H9 (cell line): ENCODE measurements at regions not wholly inside any gene's neighbourhood (a gene's known extent, or its start where the extent isn't known, plus 50 kb on each side); places are given as distances from the start of the nearest gene placed in this dataset.
"Not testable (repeated sequence)": the region's sequence is repeated elsewhere in the genome, so short reads cannot be mapped to it uniquely, and the experiment has no call there.

ENCODE experiments used
- DNase-seq: peaks from one replicate; pipeline ENCODE4 v3.0.0-alpha.2; 2017
- H2AFZ ChIP-seq: one replicate; pipeline ENCODE4 v1.6.1; 2013; ENCODE audit warnings: mild to moderate bottlenecking, low read length, control low read depth, moderate library complexity
- H2AK5ac ChIP-seq: 2 replicates; pipeline ENCODE4 v1.6.1; 2013; ENCODE audit warnings: low read length, control low read depth, mixed read lengths; ENCODE audit not compliant: insufficient read length
- H2BK120ac ChIP-seq: one replicate; pipeline ENCODE4 v1.6.1; 2013; ENCODE audit warnings: low read depth, mild to moderate bottlenecking, low read length, control low read depth, inconsistent platforms; ENCODE audit not compliant: poor library complexity, severe bottlenecking
- H2BK12ac ChIP-seq: 2 replicates; pipeline ENCODE4 v1.6.1; 2013; ENCODE audit warnings: low read length, control low read depth, mixed read lengths, low read depth; ENCODE audit not compliant: insufficient read length
- H2BK15ac ChIP-seq: 2 replicates; pipeline ENCODE4 v1.6.1; 2013; ENCODE audit warnings: low read depth, low read length, control low read depth
- H2BK20ac ChIP-seq: one replicate; pipeline ENCODE4 v1.6.1; 2013; ENCODE audit warnings: low read depth, mild to moderate bottlenecking, low read length, control low read depth, inconsistent platforms; ENCODE audit not compliant: poor library complexity, severe bottlenecking
- H2BK5ac ChIP-seq: 2 replicates; pipeline ENCODE4 v1.6.1; 2013; ENCODE audit warnings: low read length, control low read depth, mixed read lengths; ENCODE audit not compliant: insufficient read length
- H3K14ac ChIP-seq: 2 replicates; pipeline ENCODE4 v1.6.1; 2013; ENCODE audit warnings: low read length, control low read depth; ENCODE audit not compliant: insufficient read depth
- H3K18ac ChIP-seq: 2 replicates; pipeline ENCODE4 v1.6.1; 2013; ENCODE audit warnings: low read depth, mild to moderate bottlenecking, mixed read lengths, low read length, control low read depth; ENCODE audit not compliant: insufficient read length
- H3K23ac ChIP-seq: 2 replicates; pipeline ENCODE4 v1.6.1; 2013; ENCODE audit warnings: low read length, control low read depth, mixed read lengths, low read depth; ENCODE audit not compliant: insufficient read length
- H3K23me2 ChIP-seq: 2 replicates; pipeline ENCODE4 v1.6.1; 2013; ENCODE audit warnings: low read depth, mild to moderate bottlenecking, mixed read lengths, low read length, control low read depth; ENCODE audit not compliant: insufficient read length, poor library complexity, severe bottlenecking
- H3K27ac ChIP-seq: 2 replicates; pipeline ENCODE4 v1.5.1; 2013; ENCODE audit warnings: low read length, control low read depth, mixed read lengths, low read depth; ENCODE audit not compliant: insufficient read length
- H3K27me3 ChIP-seq: 2 replicates; pipeline ENCODE4 v1.6.1; 2013; ENCODE audit warnings: low read length, control low read depth, inconsistent platforms; ENCODE audit not compliant: insufficient read depth
- H3K4ac ChIP-seq: 2 replicates; pipeline ENCODE4 v1.6.1; 2013; ENCODE audit warnings: low read depth, mild to moderate bottlenecking, control low read depth, inconsistent platforms, low read length, moderate library complexity
- H3K4me1 ChIP-seq: 2 replicates; pipeline ENCODE4 v1.6.1; 2013; ENCODE audit warnings: low read length, control low read depth, inconsistent platforms; ENCODE audit not compliant: insufficient read depth
- H3K4me2 ChIP-seq: 2 replicates; pipeline ENCODE4 v1.6.1; 2013; ENCODE audit warnings: low read length, control low read depth, mixed read lengths; ENCODE audit not compliant: insufficient read length, insufficient read depth
- H3K56ac ChIP-seq: 2 replicates; pipeline ENCODE4 v1.6.1; 2013; ENCODE audit warnings: low read depth, mild to moderate bottlenecking, mixed read lengths, low read length, control low read depth; ENCODE audit not compliant: insufficient read length
- H3K79me1 ChIP-seq: 2 replicates; pipeline ENCODE4 v1.6.1; 2013; ENCODE audit warnings: low read depth, mild to moderate bottlenecking, moderate library complexity, low read length, control low read depth, inconsistent platforms; ENCODE audit not compliant: insufficient read depth, poor library complexity, severe bottlenecking
- H3K79me2 ChIP-seq: 2 replicates; pipeline ENCODE4 v1.6.1; 2013; ENCODE audit warnings: low read length, control low read depth, inconsistent platforms; ENCODE audit not compliant: insufficient read depth
- H3K9ac ChIP-seq: 2 replicates; pipeline ENCODE4 v1.6.1; 2013; ENCODE audit warnings: low read length, control low read depth, mixed read lengths; ENCODE audit not compliant: insufficient read length; ENCODE audit errors: extremely low read depth
- H3K9me3 ChIP-seq: one replicate; pipeline ENCODE4 v1.6.1; 2013; ENCODE audit warnings: low read depth, low read length, inconsistent platforms; ENCODE audit not compliant: control insufficient read depth
- H3T11ph ChIP-seq: one replicate; pipeline ENCODE4 v1.6.1; 2013; ENCODE audit warnings: mild to moderate bottlenecking, low read length, control low read depth, inconsistent platforms
- H4K20me1 ChIP-seq: one replicate; pipeline ENCODE4 v1.6.1; 2013; ENCODE audit not compliant: control insufficient read depth, insufficient read length, insufficient read depth
- H4K5ac ChIP-seq: 2 replicates; pipeline ENCODE4 v1.6.1; 2013; ENCODE audit warnings: low read depth, mild to moderate bottlenecking, mixed read lengths, low read length, control low read depth; ENCODE audit not compliant: insufficient read length
- H4K8ac ChIP-seq: replicated peaks from 2 replicates; pipeline ENCODE4 v1.6.1; 2013; ENCODE audit warnings: low read length, control low read depth, mixed read lengths, low read depth; ENCODE audit not compliant: insufficient read length
- H4K91ac ChIP-seq: 2 replicates; pipeline ENCODE4 v1.6.1; 2013; ENCODE audit warnings: low read depth, mild to moderate bottlenecking, moderate library complexity, mixed read lengths, low read length, control low read depth; ENCODE audit not compliant: insufficient read length
- H3K27ac Mint-ChIP-seq, 3 experiments: 2 replicates in 2 of 3; 3 replicates in 1 of 3; pipeline ENCODE4 v1.8.0; 2020 to 2021; ENCODE audit warnings: mixed read lengths in 3 of 3, mild to moderate bottlenecking in 1 of 3, moderate library complexity in 1 of 3
- H3K27me3 Mint-ChIP-seq: 2 replicates; pipeline ENCODE4 v1.8.0; 2021; ENCODE audit warnings: low read depth, mild to moderate bottlenecking, moderate library complexity, mixed read lengths
- H3K36me3 Mint-ChIP-seq, 3 experiments: 2 replicates in 2 of 3; 3 replicates in 1 of 3; pipeline ENCODE4 v1.8.0; 2020 to 2021; ENCODE audit warnings: low read depth in 3 of 3, mixed read lengths in 3 of 3; ENCODE audit not compliant: insufficient read depth in 1 of 3
- H3K4me1 Mint-ChIP-seq, 2 experiments: 2 replicates each; pipeline ENCODE4 v1.8.0; 2020; ENCODE audit warnings: mixed read lengths in 2 of 2
- H3K4me3 Mint-ChIP-seq, 2 experiments: 2 replicates in 1 of 2; 3 replicates in 1 of 2; pipeline ENCODE4 v1.8.0; 2020 to 2021; ENCODE audit warnings: mild to moderate bottlenecking in 2 of 2, mixed read lengths in 2 of 2, moderate library complexity in 1 of 2
- H3K9me3 Mint-ChIP-seq, 2 experiments: 2 replicates in 1 of 2; 3 replicates in 1 of 2; pipeline ENCODE4 v1.8.0; 2020; ENCODE audit warnings: mild to moderate bottlenecking in 2 of 2, mixed read lengths in 2 of 2, moderate library complexity in 1 of 2
- WGBS: extraction: QIAGEN DNeasy Blood & Tissue Kit; methylation state at CpG from one replicate; pipeline ENCODE4 v1.1.7; 2013; ENCODE audit warnings: missing lambda C conversion rate, low lambda C conversion rate, mixed read lengths; ENCODE audit not compliant: insufficient read length; ENCODE audit errors: extremely low coverage; 5-methylcytosine and 5-hydroxymethylcytosine counted together
- TF ChIP-seq, protein P1 (sequence below): fragments of 200-600 bp; sonication (generic); conservative IDR thresholded peaks from 3 replicates; pipeline ENCODE4 v1.8.0; 2021; ENCODE audit warnings: antibody characterized with exemption, mild to moderate bottlenecking

DNA sequence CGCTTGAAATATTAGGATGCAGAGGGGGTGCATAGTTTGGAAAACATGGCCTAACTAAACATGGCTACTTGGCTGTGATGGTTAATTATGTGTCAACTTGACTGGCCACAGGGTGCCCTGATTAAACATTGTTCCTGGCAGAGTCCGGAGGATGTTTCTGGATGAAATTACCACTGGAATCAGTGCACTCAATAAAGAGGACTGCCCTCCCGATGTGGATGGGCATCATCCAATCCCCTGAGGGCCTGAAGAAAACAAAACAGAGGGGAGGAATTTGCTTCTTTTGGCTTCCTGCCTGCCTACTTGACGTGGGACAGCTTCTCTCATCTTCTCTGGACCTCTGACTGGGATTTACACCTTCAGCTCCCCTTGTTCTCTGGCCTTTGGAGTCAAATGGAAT lies 79.1 kb upstream of the KCNE2 start:
- H2BK15ac ChIP-seq, result no peak overlapping the region

DNA sequence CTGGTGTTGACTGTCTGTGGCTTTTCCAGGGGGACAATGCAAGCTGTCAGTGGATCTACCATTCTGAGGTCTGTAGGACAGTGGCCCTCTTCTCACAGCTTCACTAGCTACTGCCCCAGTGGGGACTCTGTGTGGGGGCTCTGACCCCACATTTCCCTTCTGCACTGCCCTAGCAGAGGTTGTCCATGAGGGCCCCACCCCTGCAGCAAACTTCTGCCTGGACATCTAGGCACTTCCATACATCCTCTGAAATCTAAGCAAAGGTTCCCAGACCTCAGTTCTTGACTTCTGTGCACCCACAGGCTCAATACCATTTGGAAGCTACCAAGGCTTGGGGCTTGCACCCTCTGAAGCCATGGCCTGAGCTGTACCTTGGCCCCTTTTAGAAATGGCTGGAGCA lies 75.8 kb upstream of the KCNE2 start:
- not testable (repeated sequence) for H3K79me2 ChIP-seq, H3K56ac ChIP-seq

More for the DNA sequence above, 79.1 kb upstream of the KCNE2 start:
- DNase-seq, result no peak
- TF ChIP-seq, protein P1, sequence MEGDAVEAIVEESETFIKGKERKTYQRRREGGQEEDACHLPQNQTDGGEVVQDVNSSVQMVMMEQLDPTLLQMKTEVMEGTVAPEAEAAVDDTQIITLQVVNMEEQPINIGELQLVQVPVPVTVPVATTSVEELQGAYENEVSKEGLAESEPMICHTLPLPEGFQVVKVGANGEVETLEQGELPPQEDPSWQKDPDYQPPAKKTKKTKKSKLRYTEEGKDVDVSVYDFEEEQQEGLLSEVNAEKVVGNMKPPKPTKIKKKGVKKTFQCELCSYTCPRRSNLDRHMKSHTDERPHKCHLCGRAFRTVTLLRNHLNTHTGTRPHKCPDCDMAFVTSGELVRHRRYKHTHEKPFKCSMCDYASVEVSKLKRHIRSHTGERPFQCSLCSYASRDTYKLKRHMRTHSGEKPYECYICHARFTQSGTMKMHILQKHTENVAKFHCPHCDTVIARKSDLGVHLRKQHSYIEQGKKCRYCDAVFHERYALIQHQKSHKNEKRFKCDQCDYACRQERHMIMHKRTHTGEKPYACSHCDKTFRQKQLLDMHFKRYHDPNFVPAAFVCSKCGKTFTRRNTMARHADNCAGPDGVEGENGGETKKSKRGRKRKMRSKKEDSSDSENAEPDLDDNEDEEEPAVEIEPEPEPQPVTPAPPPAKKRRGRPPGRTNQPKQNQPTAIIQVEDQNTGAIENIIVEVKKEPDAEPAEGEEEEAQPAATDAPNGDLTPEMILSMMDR, result no peak
- H4K5ac ChIP-seq, result no peak overlapping the region
- Mint-ChIP-seq H3K27me3 (no peaks in the 10 kb centered on the region), H3K4me1 (no peaks in the 10 kb centered on the region), H3K36me3 (peaks cover 8 to 22% (median 10%) of the 10 kb centered on the region in 3 experiments; a peak in 6 of 7 replicates), H3K27ac (no peak overlapping the region), H3K9me3 (peaks cover 18 to 35% of the 10 kb centered on the region in 2 experiments), H3K4me3 (no peak overlapping the region)
- H3K79me2 ChIP-seq, result no peaks in the 10 kb centered on the region
- no peak overlapping the region for H2AK5ac ChIP-seq
- no peak overlapping the region for H3K56ac ChIP-seq
- H4K8ac ChIP-seq, result no peak overlapping the region
- H2BK20ac ChIP-seq, result no peak overlapping the region
- H3K18ac ChIP-seq, result no peak overlapping the region
- H2AFZ ChIP-seq, result no peak overlapping the region
- no peak overlapping the region for H4K91ac ChIP-seq
- H3K27me3 ChIP-seq, result no peaks in the 10 kb centered on the region
- no peak overlapping the region for H3T11ph ChIP-seq
- no peaks in the 10 kb centered on the region for H3K79me1 ChIP-seq
- H2BK120ac ChIP-seq, result no peak overlapping the region
- no peak overlapping the region for H2BK12ac ChIP-seq
- no peak overlapping the region for H3K4ac ChIP-seq
- H3K9me3 ChIP-seq, result peaks cover 5% of the 10 kb centered on the region
- H3K4me2 ChIP-seq, result no peak overlapping the region
- WGBS, result no CpG with 5 or more reads among the region's 4 CpGs
- H3K4me1 ChIP-seq, result no peaks in the 10 kb centered on the region
- no peak overlapping the region for H2BK5ac ChIP-seq
- no peak overlapping the region for H3K9ac ChIP-seq
- H3K23ac ChIP-seq, result no peak overlapping the region
- H3K27ac ChIP-seq, result no peak overlapping the region
- H3K14ac ChIP-seq, result no peak overlapping the region
- H4K20me1 ChIP-seq, result no peaks in the 10 kb centered on the region
- no peaks in the 10 kb centered on the region for H3K23me2 ChIP-seq

More for the DNA sequence above, 75.8 kb upstream of the KCNE2 start:
- H4K8ac ChIP-seq, H2AK5ac ChIP-seq, H3T11ph ChIP-seq, H3K23ac ChIP-seq, H3K27me3 ChIP-seq, H3K9ac ChIP-seq, H4K5ac ChIP-seq, H3K27ac Mint-ChIP-seq, H3K27ac ChIP-seq, H2AFZ ChIP-seq, H3K4me1 ChIP-seq, H3K9me3 ChIP-seq, H4K20me1 ChIP-seq, H2BK120ac ChIP-seq, H3K79me1 ChIP-seq, H2BK5ac ChIP-seq, H4K91ac ChIP-seq, H3K18ac ChIP-seq, H2BK15ac ChIP-seq, H3K14ac ChIP-seq, H2BK12ac ChIP-seq, H3K4me1 Mint-ChIP-seq, DNase-seq, H2BK20ac ChIP-seq, H3K4ac ChIP-seq, H3K4me2 ChIP-seq, H3K27me3 Mint-ChIP-seq, H3K23me2 ChIP-seq, H3K4me3 Mint-ChIP-seq: not testable (repeated sequence)
- Mint-ChIP-seq H3K36me3 (peaks cover 8 to 22% (median 10%) of the 10 kb centered on the region in 3 experiments; a peak in 6 of 7 replicates), H3K9me3 (peaks cover 18 to 35% of the 10 kb centered on the region in 2 experiments)
